GM12874 (cell line): ENCODE measurements at regions not wholly inside any gene's neighbourhood (a gene's known extent, or its start where the extent isn't known, plus 50 kb on each side); places are given as distances from the start of the nearest gene placed in this dataset.

Experiments
- TF ChIP-seq, protein P1 (sequence below): IDR thresholded peaks from 2 replicates; pipeline ENCODE4 v1.5.1; 2011; ENCODE audit warnings: low read depth, mild to moderate bottlenecking, control low read depth, low read length, moderate library complexity; ENCODE audit not compliant: insufficient read depth

DNA sequence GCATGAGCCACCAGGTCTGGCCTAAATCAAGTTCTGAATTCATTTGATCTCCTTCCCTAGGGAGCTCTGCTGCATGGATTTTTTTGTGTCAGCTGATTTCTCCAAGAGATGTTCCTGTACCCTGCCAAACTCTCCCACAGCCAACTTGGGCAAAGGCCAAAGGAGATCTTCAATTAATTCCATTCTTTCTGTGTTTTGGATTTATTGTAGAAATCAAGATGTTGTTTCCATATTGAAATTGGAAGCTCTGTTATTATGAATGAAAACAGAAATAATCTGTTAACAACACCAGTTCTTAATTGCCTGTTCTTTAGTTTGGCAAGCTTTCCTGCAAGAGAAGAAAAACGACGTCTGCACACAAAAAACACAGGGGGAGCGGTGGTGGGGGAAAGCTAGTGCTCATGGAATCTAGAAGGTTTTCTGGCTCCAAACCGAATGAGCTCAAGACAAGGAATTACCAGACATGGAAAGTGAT is 86.5 kb upstream of the ABCC4 start:
- TF ChIP-seq, protein P1, sequence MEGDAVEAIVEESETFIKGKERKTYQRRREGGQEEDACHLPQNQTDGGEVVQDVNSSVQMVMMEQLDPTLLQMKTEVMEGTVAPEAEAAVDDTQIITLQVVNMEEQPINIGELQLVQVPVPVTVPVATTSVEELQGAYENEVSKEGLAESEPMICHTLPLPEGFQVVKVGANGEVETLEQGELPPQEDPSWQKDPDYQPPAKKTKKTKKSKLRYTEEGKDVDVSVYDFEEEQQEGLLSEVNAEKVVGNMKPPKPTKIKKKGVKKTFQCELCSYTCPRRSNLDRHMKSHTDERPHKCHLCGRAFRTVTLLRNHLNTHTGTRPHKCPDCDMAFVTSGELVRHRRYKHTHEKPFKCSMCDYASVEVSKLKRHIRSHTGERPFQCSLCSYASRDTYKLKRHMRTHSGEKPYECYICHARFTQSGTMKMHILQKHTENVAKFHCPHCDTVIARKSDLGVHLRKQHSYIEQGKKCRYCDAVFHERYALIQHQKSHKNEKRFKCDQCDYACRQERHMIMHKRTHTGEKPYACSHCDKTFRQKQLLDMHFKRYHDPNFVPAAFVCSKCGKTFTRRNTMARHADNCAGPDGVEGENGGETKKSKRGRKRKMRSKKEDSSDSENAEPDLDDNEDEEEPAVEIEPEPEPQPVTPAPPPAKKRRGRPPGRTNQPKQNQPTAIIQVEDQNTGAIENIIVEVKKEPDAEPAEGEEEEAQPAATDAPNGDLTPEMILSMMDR = no peak

DNA sequence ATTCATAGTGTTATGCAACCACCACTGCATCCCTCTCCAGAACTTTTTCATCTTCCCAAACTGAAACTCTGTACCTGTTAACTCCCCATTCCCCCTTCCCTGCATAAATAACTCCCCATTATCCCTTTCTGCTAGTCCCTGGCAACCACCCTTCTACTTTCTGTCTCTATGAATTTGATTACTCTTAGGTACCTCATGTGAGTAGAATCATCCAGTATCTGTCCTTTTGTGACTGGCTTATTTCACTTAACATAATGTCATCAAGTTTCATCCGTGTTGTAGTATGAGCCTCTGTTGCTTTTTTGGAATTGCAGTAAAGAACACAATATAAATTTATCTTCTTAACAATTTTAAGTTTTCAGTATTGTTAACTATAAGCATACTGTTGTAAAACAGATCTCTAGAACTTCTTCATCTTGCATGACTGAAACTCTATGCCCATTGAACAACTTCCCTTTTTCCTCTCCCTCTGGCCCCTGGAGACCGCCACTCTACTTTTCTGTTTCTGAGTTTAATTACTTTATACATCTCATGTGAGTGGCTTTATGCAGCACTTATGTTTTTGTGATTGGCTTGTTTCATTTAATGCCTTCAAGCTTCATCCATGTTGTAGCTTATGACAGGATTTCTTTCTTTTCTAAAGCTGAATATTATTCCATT is 87.3 kb upstream of the ABCC4 start:
- TF ChIP-seq, protein P1 = no peak

DNA sequence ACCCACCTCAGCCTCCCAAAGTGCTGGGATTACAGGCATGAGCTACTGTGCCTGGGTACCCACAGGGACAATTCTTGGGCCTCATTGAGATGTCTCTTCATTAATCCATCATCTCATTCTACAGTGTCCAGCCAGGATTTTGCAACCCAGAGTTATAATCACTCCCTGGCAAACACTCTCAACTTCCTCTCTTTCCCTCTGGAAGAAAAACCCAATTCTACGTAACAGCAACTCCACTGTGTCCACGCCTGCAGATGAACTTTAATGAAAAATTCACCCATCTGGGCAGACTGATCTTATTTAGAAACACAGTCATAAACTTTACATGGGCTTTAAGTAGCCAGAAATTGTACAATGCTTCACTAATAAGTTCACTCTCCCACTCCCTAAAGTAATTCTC is 90.1 kb upstream of the ABCC4 start:
- TF ChIP-seq, protein P1 = no peak

DNA sequence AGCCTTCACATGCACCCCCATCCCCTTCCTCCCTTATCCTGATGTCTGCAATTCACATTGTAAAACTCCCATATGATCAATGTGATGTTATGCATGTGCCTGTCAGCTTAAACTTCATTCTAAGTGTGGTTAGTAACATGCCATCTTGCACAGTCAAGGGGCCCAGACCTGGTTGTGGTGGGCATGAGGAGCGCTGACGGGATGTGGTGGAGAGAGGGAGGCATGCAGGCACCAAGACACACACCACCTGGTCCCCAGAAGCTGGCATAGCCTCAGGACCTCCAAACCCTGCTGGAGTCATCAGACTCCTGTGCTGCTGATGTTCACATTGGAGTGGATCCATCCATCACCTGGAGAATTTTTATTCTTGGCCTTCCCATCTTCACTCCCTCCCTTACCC is 90.5 kb upstream of the ABCC4 start:
- TF ChIP-seq, protein P1 = no peak

DNA sequence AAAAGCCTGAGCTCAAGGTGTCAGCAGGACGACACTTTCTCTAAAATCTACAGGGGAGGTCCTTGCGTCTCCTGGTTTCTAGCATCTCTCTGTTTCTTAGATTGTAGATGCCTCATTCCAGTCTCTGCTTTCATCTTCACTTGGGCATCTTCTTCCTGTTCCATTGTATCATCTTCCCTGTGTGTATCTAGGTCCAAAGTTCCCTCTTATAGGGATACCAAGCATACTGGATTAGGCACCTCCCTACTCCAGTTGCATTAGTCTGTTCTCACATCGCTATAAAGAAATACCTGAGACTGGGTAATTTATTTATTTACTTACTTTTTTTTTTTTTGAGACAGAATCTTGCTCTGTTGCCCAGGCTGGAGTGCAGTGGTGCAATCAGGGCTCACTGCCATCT is 91.3 kb upstream of the ABCC4 start:
- TF ChIP-seq, protein P1 = no peak

DNA sequence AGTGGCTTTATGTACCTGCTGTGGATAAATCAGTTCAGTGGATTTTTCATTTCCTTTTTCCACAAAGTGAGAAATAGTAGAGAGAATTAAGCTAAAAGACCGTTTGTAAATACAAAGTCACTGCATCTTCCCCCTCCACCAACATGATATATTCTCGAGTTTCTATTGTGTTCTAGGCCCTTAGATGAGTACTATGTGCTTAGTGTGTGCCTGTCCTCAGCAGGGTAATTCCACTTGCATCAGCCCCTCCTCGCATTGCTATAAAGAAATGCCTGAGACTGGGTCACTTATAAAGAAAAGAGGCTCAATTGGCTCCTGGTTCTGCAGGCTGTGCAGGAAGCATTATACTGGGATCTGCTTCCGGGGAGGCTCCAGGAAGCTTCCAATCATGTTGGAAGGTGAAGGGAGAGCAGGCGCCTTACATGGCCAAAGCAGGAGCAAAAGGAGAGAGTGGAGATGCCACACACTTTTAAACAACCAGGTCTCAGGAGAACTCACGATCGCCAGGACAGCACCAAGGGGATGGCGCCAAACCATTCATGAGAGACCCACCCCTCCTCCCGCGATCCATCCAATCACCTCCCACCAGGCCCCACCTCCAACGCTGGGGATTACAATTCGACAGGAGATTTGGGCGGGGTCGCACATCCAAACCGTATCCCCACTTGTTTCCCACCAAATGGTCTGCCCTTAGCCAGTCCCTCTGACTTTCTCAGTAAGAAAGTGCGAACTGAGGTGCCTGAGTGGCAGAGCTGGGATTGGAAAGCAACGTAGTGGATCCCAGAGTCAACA is 102.3 kb upstream of the ABCC4 start:
- TF ChIP-seq, protein P1 = no peak

DNA sequence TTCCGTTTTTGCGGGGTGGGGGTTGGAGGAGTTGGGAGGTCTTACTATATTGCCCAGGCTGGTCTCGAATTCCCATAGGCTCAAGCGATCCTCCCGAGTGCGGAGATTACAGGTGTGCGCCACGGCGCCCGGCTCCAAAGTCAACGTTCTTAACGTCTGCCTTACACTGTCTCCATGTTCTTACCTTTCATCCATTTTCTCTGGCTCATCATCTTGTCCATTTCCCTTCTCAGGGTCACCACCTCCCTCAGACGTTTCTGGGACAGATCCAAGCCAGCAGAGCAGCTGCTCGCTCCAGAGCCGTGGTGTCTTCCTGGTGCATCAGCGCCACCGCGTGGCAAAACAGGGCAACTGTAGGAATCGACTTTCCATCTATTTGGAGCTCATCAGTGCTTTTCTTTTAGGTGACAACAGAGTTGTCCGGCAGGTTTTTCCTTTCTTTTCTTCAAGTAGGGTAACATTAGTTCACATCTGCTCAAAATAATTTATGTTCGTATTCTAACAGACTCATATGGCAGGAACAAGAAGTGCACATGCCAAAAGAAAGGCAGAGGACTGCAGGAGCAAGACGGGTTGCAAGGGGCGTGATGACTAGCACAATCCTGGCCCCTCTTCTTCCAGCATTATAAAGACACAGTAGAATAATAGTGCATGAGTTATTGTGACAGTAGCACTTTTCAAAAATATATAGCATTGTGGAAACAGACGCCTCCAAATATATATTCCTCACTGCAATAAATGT is 103.1 kb upstream of the ABCC4 start:
- TF ChIP-seq, protein P1 = peak; percentile 84
